ENCODE measurements at regions not wholly inside any gene's neighbourhood (a gene's known extent, or its start where the extent isn't known, plus 50 kb on each side); places are given as distances from the start of the nearest gene placed in this dataset.

- no peak for TF ChIP-seq CEBPB (IDR thresholded peaks at IDR 0.05; ENCODE audit: borderline replicate concordance in 1 of 2, low read depth in 2 of 2, low read length in 2 of 2)
- no peak for TF ChIP-seq E2F8 (IDR thresholded peaks at IDR 0.05; ENCODE audit: low read depth, partially characterized antibody)
Measured at GRCh38 chr1:105641407-105641806, 1415.1 kb upstream of the PRMT6 start (continued).

- Histone ChIP-seq H3K79me2 (ENCODE audit: control insufficient read depth, insufficient read depth, low read length) (no peaks in the 10 kb centered on the region), H3K9me3 (replicated peaks; ENCODE audit: control insufficient read depth, insufficient read depth, low read length) (no peaks in the 10 kb centered on the region), H3K4me2 (ENCODE audit: control insufficient read depth, insufficient read depth) (no peak overlapping the region), H3K9ac (ENCODE audit: control insufficient read depth, insufficient read depth, low read length) (no peak overlapping the region), H3K36me3 (ENCODE audit: control insufficient read depth in 2 of 2, insufficient read depth in 2 of 2, low read length in 1 of 2) (no peaks in the 10 kb centered on the region), H4K20me1 (ENCODE audit: control insufficient read depth, insufficient read depth) (no peaks in the 10 kb centered on the region), H3K4me3 (no peak overlapping the region), H3K4me1 (ENCODE audit: control insufficient read depth, insufficient read depth, low read length) (no peaks in the 10 kb centered on the region), H3K27me3 (replicated peaks in 1 of 2; ENCODE audit: control insufficient read depth in 2 of 2, insufficient read depth in 2 of 2, low read length in 1 of 2) (no peaks in the 10 kb centered on the region), H2AFZ (ENCODE audit: control insufficient read depth, low read depth, low read length) (no peak overlapping the region), H3K27ac (ENCODE audit: control insufficient read depth, insufficient read depth) (no peak overlapping the region)
- ATAC-seq (no peak), DNase-seq (ENCODE audit: low read depth, low spot score) (no peak), FAIRE-seq (no peak)
- in situ Hi-C loops (cut with MboI) (no loop called here), intact Hi-C loops (cut with micrococcal nuclease; ENCODE audit: unreplicated experiment) (no loop called here)
- no TSS peak for BruUV-seq (replicated peaks)
- ChIA-PET POLR2A (no interaction called here), CTCF (no interaction called here), SMC1A (ENCODE audit: uncharacterized antibody, unreplicated experiment) (interaction anchor here (0.6 to 1.3 kb wide), 2 partner anchors 9 to 121 kb away, joined by 3 read pairs; no protein-coding TSS in a partner anchor), RAD21 (ENCODE audit: unreplicated experiment) (no interaction called here)
- TF ChIP-seq TCF7 (IDR thresholded peaks at IDR 0.05; ENCODE audit: borderline replicate concordance) (no peak), GATAD2B (conservative IDR thresholded peaks at IDR 0.05; ENCODE audit: low read depth) (no peak), NFYA (IDR thresholded peaks at IDR 0.05; ENCODE audit: borderline replicate concordance, low read depth, low read length) (no peak), BCL11A (IDR thresholded peaks at IDR 0.05; ENCODE audit: low read depth, low read length) (no peak), IKZF2 (IDR thresholded peaks at IDR 0.05) (no peak), SIX5 (IDR thresholded peaks at IDR 0.05; ENCODE audit: low read depth, low read length, severe bottlenecking) (no peak), ZNF384 (IDR thresholded peaks at IDR 0.05; ENCODE audit: borderline replicate concordance, low read depth, low read length) (no peak), BACH1 (IDR thresholded peaks at IDR 0.05; ENCODE audit: borderline replicate concordance) (no peak), ZBTB33 (IDR thresholded peaks at IDR 0.05) (no peak), NRF1 (conservative IDR thresholded peaks at IDR 0.05; ENCODE audit: low read depth, low read length) (no peak), SMAD5 (IDR thresholded peaks at IDR 0.05; ENCODE audit: low read depth) (no peak), CBFB (IDR thresholded peaks at IDR 0.05; ENCODE audit: low read depth) (no peak)
- WGBS (ENCODE audit: insufficient coverage, insufficient replicate concordance, low lambda C conversion rate, missing lambda C conversion rate): 86% methylated on average over 1 of the region's 1 CpG
Measured at GRCh38 chr1:105652109-105652508, 1404.4 kb upstream of the PRMT6 start.

Measured in GM12878 (cell line).